Activated T-cell treated with anti-CD3 and anti-CD28 coated beads, Interleukin-2, amount 50 U/mL, for 72 hours (primary cell): ENCODE measurements at regions not wholly inside any gene's neighbourhood (a gene's known extent, or its start where the extent isn't known, plus 50 kb on each side); places are given as distances from the start of the nearest gene placed in this dataset.
"Not testable (repeated sequence)": the region's sequence is repeated elsewhere in the genome, so short reads cannot be mapped to it uniquely, and the experiment has no call there.

Experiments
- ATAC-seq, 2 donors: fragments of 150-1000 bp; cut with Tn5 transposase; replicated peaks in 1 of 2; 2 replicates each; pipeline ENCODE4 v1.10.0; 2021; ENCODE audit warnings: moderate library complexity in 2 of 2, mild to moderate bottlenecking in 1 of 2
- DNase-seq, 2 donors: peaks; one replicate each; pipeline ENCODE4 v3.0.0; 2021 to 2022; ENCODE audit warnings: mixed read lengths in 1 of 2
- H3K27ac Mint-ChIP-seq: one replicate; pipeline ENCODE4 v1.8.0; 2022; ENCODE audit warnings: mild to moderate bottlenecking, moderate library complexity, mixed read lengths
- H3K27me3 Mint-ChIP-seq: one replicate; pipeline ENCODE4 v1.8.0; 2022; ENCODE audit warnings: low read depth, mixed read lengths
- H3K36me3 Mint-ChIP-seq, 2 donors: one replicate each; pipeline ENCODE4 v1.8.0; 2022; ENCODE audit warnings: mixed read lengths in 2 of 2, mild to moderate bottlenecking in 1 of 2; ENCODE audit not compliant: insufficient read depth in 2 of 2
- H3K4me1 Mint-ChIP-seq: one replicate; pipeline ENCODE4 v1.8.0; 2022; ENCODE audit warnings: low read depth, mixed read lengths
- H3K4me3 Mint-ChIP-seq, 2 donors: one replicate each; pipeline ENCODE4 v1.8.0; 2022; ENCODE audit warnings: mild to moderate bottlenecking in 2 of 2, mixed read lengths in 2 of 2, moderate library complexity in 2 of 2
- H3K9me3 Mint-ChIP-seq, 2 donors: one replicate each; pipeline ENCODE4 v1.8.0; 2022; ENCODE audit warnings: mixed read lengths in 2 of 2

GRCh38 chr6:80517525-80517924 is 411.1 kb downstream of the BCKDHB start:
- H3K27me3 Mint-ChIP-seq = peaks cover 9% of the 10 kb centered on the region
- H3K4me3 Mint-ChIP-seq = no peak overlapping the region
- peaks cover 0 to 1% of the 10 kb centered on the region in 2 donors for H3K9me3 Mint-ChIP-seq
- DNase-seq (no peak), ATAC-seq (no peak)
- no peaks in the 10 kb centered on the region for H3K4me1 Mint-ChIP-seq
- no peak overlapping the region for H3K27ac Mint-ChIP-seq
- no peaks in the 10 kb centered on the region for H3K36me3 Mint-ChIP-seq

GRCh38 chr6:80510521-80510920 is 404.1 kb downstream of the BCKDHB start:
- not testable (repeated sequence) for H3K4me1 Mint-ChIP-seq, ATAC-seq, H3K27ac Mint-ChIP-seq, H3K27me3 Mint-ChIP-seq, H3K4me3 Mint-ChIP-seq, H3K9me3 Mint-ChIP-seq, H3K36me3 Mint-ChIP-seq, DNase-seq

GRCh38 chr6:80508885-80509630 is 402.6 kb downstream of the BCKDHB start:
- Mint-ChIP-seq H3K9me3 (no peaks in the 10 kb centered on the region), H3K36me3 (no peaks in the 10 kb centered on the region), H3K4me3 (no peak overlapping the region), H3K27me3 (peaks cover 2% of the 10 kb centered on the region), H3K4me1 (no peaks in the 10 kb centered on the region), H3K27ac (no peak overlapping the region)
- DNase-seq = no peak
- ATAC-seq = no peak

- Mint-ChIP-seq H3K27ac (no peak overlapping the region), H3K4me3 (no peak overlapping the region), H3K4me1 (no peaks in the 10 kb centered on the region), H3K9me3 (peaks cover 0 to 2% of the 10 kb centered on the region in 2 donors), H3K36me3 (no peaks in the 10 kb centered on the region), H3K27me3 (no peaks in the 10 kb centered on the region)
- DNase-seq (no peak), ATAC-seq (no peak)
Observed at GRCh38 chr6:80504882-80505281, 398.4 kb downstream of the BCKDHB start.

- no peaks in the 10 kb centered on the region for H3K4me1 Mint-ChIP-seq
- H3K36me3 Mint-ChIP-seq = no peaks in the 10 kb centered on the region
- no peak overlapping the region for H3K27ac Mint-ChIP-seq
- H3K27me3 Mint-ChIP-seq = peaks cover 1% of the 10 kb centered on the region
- DNase-seq (no peak), ATAC-seq (no peak)
- H3K9me3 Mint-ChIP-seq = peaks cover 0 to 2% of the 10 kb centered on the region in 2 donors
- H3K4me3 Mint-ChIP-seq = no peak overlapping the region
Observed at GRCh38 chr6:80503660-80504059, 397.2 kb downstream of the BCKDHB start.

- Mint-ChIP-seq H3K27ac (no peak overlapping the region), H3K27me3 (peaks cover 7% of the 10 kb centered on the region), H3K4me3 (no peak overlapping the region), H3K4me1 (no peaks in the 10 kb centered on the region), H3K9me3 (peaks cover 0 to 2% of the 10 kb centered on the region in 2 donors), H3K36me3 (peaks cover 0 to 3% of the 10 kb centered on the region in 2 donors)
- ATAC-seq (no peak), DNase-seq (no peak)
Observed at GRCh38 chr6:80502871-80503270, 396.4 kb downstream of the BCKDHB start.

- DNase-seq (no peak), ATAC-seq (no peak)
- peaks cover 7% of the 10 kb centered on the region for H3K27me3 Mint-ChIP-seq
- H3K4me1 Mint-ChIP-seq = no peaks in the 10 kb centered on the region
- H3K36me3 Mint-ChIP-seq = peaks cover 0 to 3% of the 10 kb centered on the region in 2 donors
- no peak overlapping the region for H3K27ac Mint-ChIP-seq
- no peak overlapping the region for H3K4me3 Mint-ChIP-seq
- H3K9me3 Mint-ChIP-seq = peaks cover 2 to 4% of the 10 kb centered on the region in 2 donors
Observed at GRCh38 chr6:80501636-80502035, 395.2 kb downstream of the BCKDHB start.

- DNase-seq, ATAC-seq, H3K4me3 Mint-ChIP-seq, H3K4me1 Mint-ChIP-seq, H3K27me3 Mint-ChIP-seq, H3K9me3 Mint-ChIP-seq, H3K36me3 Mint-ChIP-seq, H3K27ac Mint-ChIP-seq: not testable (repeated sequence)
Observed at GRCh38 chr6:80497696-80498486, 391.4 kb downstream of the BCKDHB start.

GRCh38 chr6:80489911-80490635 is 383.6 kb downstream of the BCKDHB start:
- ATAC-seq = no peak
- Mint-ChIP-seq H3K4me3 (no peak overlapping the region), H3K36me3 (peaks cover 0 to 1% of the 10 kb centered on the region in 2 donors), H3K4me1 (no peaks in the 10 kb centered on the region), H3K27ac (no peak overlapping the region), H3K27me3 (no peaks in the 10 kb centered on the region), H3K9me3 (peaks cover 0 to 2% of the 10 kb centered on the region in 2 donors)
- no peak for DNase-seq

GRCh38 chr6:80488190-80488589 is 381.7 kb downstream of the BCKDHB start:
- Mint-ChIP-seq H3K4me3 (no peak overlapping the region), H3K9me3 (peaks cover 0 to 2% of the 10 kb centered on the region in 2 donors), H3K27ac (no peak overlapping the region), H3K4me1 (no peaks in the 10 kb centered on the region), H3K27me3 (no peaks in the 10 kb centered on the region), H3K36me3 (peaks cover 0 to 1% of the 10 kb centered on the region in 2 donors)
- DNase-seq (no peak), ATAC-seq (no peak)

- ATAC-seq, H3K27me3 Mint-ChIP-seq, H3K9me3 Mint-ChIP-seq: not testable (repeated sequence)
Observed at GRCh38 chr6:80485494-80485893, 379.0 kb downstream of the BCKDHB start.

GRCh38 chr6:80482056-80482455 is 375.6 kb downstream of the BCKDHB start:
- no peak for DNase-seq
- Mint-ChIP-seq H3K36me3 (no peaks in the 10 kb centered on the region), H3K27ac (no peak overlapping the region), H3K9me3 (no peaks in the 10 kb centered on the region), H3K4me1 (no peaks in the 10 kb centered on the region), H3K27me3 (no peaks in the 10 kb centered on the region), H3K4me3 (no peak overlapping the region)
- ATAC-seq = no peak

More at GRCh38 chr6:80485494-80485893, 379.0 kb downstream of the BCKDHB start:
- not testable (repeated sequence) for H3K4me1 Mint-ChIP-seq, H3K27ac Mint-ChIP-seq, H3K36me3 Mint-ChIP-seq, H3K4me3 Mint-ChIP-seq, DNase-seq
